ENCODE measurements at regions not wholly inside any gene's neighbourhood (a gene's known extent, or its start where the extent isn't known, plus 50 kb on each side); places are given as distances from the start of the nearest gene placed in this dataset.

DNA sequence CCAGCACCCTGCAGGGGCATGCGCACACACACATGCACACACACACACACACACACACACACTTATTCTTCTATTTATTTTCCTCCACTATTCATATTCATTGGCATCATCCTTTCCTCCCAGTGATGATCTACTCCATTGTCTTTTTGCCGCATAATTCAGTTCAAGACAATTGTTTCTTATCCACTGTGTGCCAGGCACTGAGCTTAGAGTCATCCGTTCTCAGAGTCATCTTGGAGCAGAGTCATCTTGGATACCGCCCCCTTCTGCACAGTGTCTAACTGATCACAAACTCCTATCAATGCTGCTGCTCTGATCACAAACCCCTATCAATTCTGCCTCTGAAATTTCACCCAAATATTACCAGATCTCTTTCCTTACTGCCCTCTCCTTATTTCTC lies 102.8 kb upstream of the PROX1 start:
- H3K4me1 ChIP-seq (ENCODE audit: low read depth, poor library complexity, severe bottlenecking) = no peaks in the 10 kb centered on the region
- no peaks in the 10 kb centered on the region for H3K27me3 ChIP-seq (ENCODE audit: insufficient read depth, low read depth)

DNA sequence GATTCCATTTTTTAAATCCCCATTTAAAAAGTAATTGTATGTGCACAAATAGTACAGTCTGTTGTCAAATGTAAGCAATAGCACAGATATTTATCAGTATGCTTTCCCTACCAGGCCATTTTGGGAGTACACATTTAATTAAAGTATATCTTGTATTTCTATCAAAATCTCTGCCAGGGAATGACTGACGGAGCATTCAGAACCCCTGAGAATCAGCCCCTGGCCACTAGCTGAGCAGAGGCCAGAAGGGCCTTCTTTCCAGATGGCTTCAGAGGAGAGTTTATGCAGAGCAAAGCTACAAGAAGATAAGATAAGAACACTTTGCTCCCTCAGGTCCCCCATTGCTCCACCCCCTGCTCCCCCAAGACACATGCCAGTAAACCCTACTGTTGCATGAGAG lies 99.9 kb upstream of the PROX1 start:
- Histone ChIP-seq H3K9ac (no peak overlapping the region), H3K4me3 (IDR thresholded peaks at IDR 0.05; ENCODE audit: insufficient read depth, low read depth, low read length) (no peak overlapping the region), H3K27me3 (ENCODE audit: insufficient read depth, low read depth) (no peaks in the 10 kb centered on the region)

More for the DNA sequence above, 102.8 kb upstream of the PROX1 start:
- Histone ChIP-seq H3K27ac (no peak overlapping the region), H3K79me2 (ENCODE audit: insufficient read depth, low read depth) (no peaks in the 10 kb centered on the region), H4K20me1 (ENCODE audit: insufficient read depth) (no peaks in the 10 kb centered on the region), H3K36me3 (ENCODE audit: insufficient read depth) (no peaks in the 10 kb centered on the region), H2AFZ (ENCODE audit: low read depth) (no peak overlapping the region), H3K4me2 (no peak overlapping the region), H3K4me3 (IDR thresholded peaks at IDR 0.05; ENCODE audit: insufficient read depth, low read depth, low read length) (no peak overlapping the region), H3K9ac (no peak overlapping the region)
- TF ChIP-seq, protein P1, sequence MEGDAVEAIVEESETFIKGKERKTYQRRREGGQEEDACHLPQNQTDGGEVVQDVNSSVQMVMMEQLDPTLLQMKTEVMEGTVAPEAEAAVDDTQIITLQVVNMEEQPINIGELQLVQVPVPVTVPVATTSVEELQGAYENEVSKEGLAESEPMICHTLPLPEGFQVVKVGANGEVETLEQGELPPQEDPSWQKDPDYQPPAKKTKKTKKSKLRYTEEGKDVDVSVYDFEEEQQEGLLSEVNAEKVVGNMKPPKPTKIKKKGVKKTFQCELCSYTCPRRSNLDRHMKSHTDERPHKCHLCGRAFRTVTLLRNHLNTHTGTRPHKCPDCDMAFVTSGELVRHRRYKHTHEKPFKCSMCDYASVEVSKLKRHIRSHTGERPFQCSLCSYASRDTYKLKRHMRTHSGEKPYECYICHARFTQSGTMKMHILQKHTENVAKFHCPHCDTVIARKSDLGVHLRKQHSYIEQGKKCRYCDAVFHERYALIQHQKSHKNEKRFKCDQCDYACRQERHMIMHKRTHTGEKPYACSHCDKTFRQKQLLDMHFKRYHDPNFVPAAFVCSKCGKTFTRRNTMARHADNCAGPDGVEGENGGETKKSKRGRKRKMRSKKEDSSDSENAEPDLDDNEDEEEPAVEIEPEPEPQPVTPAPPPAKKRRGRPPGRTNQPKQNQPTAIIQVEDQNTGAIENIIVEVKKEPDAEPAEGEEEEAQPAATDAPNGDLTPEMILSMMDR (conservative IDR thresholded peaks at IDR 0.05; ENCODE audit: low read depth, low read length) = no peak

DNA sequence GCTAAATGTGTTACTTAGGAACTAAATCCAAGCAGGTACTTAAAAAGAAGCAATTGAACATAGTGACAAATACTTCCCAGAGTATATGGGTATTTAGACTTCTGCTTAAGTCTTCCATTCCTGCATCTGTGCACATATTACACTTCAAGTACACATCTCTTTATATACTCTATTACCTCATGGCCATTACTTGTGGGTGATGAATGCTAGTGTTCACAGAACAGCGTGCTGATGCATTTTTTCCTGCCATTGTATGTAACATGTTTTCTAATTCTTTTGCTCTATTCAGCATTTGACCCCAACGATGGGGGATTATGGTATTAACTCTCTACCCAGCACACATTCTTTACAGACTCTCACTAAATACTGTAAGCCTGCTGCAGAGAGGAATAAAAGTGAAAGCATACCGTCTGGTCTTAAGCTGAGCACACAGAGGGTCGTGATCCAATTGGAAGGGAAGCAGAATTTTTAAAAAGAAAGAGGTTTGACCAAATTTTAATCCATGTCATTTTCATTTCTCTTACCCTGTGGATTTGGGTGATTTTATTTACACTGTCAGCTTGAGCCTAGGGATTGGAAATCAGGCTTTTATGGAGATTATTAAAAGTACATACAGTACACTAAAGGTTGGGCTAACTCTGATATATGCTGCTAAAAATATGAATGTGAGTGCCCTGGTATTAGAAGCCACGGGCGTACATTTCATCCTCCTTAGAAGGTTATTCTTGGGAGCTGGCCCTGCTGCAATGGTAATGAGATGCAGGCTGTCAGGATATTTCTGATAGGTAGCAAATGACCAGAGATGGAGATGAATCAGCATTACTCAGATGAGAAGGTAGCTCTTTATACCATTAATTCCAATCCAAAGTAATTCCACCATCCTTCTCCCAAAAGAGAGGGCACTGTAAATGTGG lies 95.5 kb upstream of the PROX1 start:
- TF ChIP-seq, protein P1 (conservative IDR thresholded peaks at IDR 0.05; ENCODE audit: low read depth, low read length) = no peak
- Histone ChIP-seq H3K4me2 (no peak overlapping the region), H3K9ac (no peak overlapping the region), H3K36me3 (ENCODE audit: insufficient read depth) (no peaks in the 10 kb centered on the region), H3K4me3 (IDR thresholded peaks at IDR 0.05; ENCODE audit: insufficient read depth, low read depth, low read length) (no peak overlapping the region), H4K20me1 (ENCODE audit: insufficient read depth) (no peaks in the 10 kb centered on the region), H3K79me2 (ENCODE audit: insufficient read depth, low read depth) (no peaks in the 10 kb centered on the region), H3K4me1 (ENCODE audit: low read depth, poor library complexity, severe bottlenecking) (no peaks in the 10 kb centered on the region), H3K27me3 (ENCODE audit: insufficient read depth, low read depth) (no peaks in the 10 kb centered on the region), H2AFZ (ENCODE audit: low read depth) (no peak overlapping the region), H3K27ac (no peak overlapping the region)

More for the DNA sequence above, 99.9 kb upstream of the PROX1 start:
- Histone ChIP-seq H3K4me2 (no peak overlapping the region), H2AFZ (ENCODE audit: low read depth) (no peak overlapping the region), H3K27ac (no peak overlapping the region), H4K20me1 (ENCODE audit: insufficient read depth) (no peaks in the 10 kb centered on the region), H3K4me1 (ENCODE audit: low read depth, poor library complexity, severe bottlenecking) (no peaks in the 10 kb centered on the region), H3K79me2 (ENCODE audit: insufficient read depth, low read depth) (no peaks in the 10 kb centered on the region), H3K36me3 (ENCODE audit: insufficient read depth) (no peaks in the 10 kb centered on the region)
- TF ChIP-seq, protein P1 (conservative IDR thresholded peaks at IDR 0.05; ENCODE audit: low read depth, low read length) = no peak

DNA sequence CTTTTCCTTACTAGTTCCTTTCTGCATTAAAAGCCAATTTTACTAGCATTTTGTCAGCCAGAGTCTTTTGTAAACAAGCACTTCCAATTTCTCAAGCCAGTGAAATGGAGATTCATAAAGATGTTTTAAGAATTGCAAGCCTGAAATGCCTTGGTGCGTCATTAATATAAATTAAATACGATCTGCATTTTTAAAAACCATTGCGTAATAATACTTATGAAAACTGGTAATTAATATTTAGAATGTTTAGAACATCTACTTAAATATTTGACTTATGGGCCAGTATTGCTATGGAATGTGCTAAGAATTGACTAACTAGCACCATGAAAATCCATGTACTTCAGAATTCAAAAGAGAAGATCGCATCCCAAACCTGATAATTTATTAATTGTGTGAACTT lies 89.1 kb upstream of the PROX1 start:
- H3K4me1 ChIP-seq (ENCODE audit: low read depth, poor library complexity, severe bottlenecking) = no peaks in the 10 kb centered on the region
- H3K27ac ChIP-seq = no peak overlapping the region
- H3K4me2 ChIP-seq = no peak overlapping the region
- H3K79me2 ChIP-seq (ENCODE audit: insufficient read depth, low read depth) = no peaks in the 10 kb centered on the region
- no peaks in the 10 kb centered on the region for H3K36me3 ChIP-seq (ENCODE audit: insufficient read depth)
- TF ChIP-seq, protein P1 (conservative IDR thresholded peaks at IDR 0.05; ENCODE audit: low read depth, low read length) = no peak
- H3K4me3 ChIP-seq (IDR thresholded peaks at IDR 0.05; ENCODE audit: insufficient read depth, low read depth, low read length) = no peak overlapping the region
- H3K27me3 ChIP-seq (ENCODE audit: insufficient read depth, low read depth) = no peaks in the 10 kb centered on the region
- no peaks in the 10 kb centered on the region for H4K20me1 ChIP-seq (ENCODE audit: insufficient read depth)
- no peak overlapping the region for H3K9ac ChIP-seq
- H2AFZ ChIP-seq (ENCODE audit: low read depth) = no peak overlapping the region

All from KMS-11 (cell line).